ENCODE measurements at regions not wholly inside any gene's neighbourhood (a gene's known extent, or its start where the extent isn't known, plus 50 kb on each side); places are given as distances from the start of the nearest gene placed in this dataset.

- H3K4me1 ChIP-seq (ENCODE audit: control insufficient read depth in 1 of 2, insufficient read depth in 2 of 2, low read length in 2 of 2): no peaks in the 10 kb centered on the region
- no peak overlapping the region for H3K4ac ChIP-seq (ENCODE audit: low read depth, low read length)
- no peak overlapping the region for H4K91ac ChIP-seq (ENCODE audit: low read depth, low read length)
- H4K8ac ChIP-seq (ENCODE audit: low read depth, low read length): no peak overlapping the region
- WGBS (ENCODE audit: extremely low coverage, insufficient coverage, insufficient read length): no CpG with 5 or more reads among the region's 3 CpGs
- H3K36me3 ChIP-seq (ENCODE audit: control insufficient read depth in 1 of 2, insufficient read depth in 2 of 2, low read length in 2 of 2): no peaks in the 10 kb centered on the region
- no peak overlapping the region for H3K9ac ChIP-seq (ENCODE audit: low read length)
- no peak overlapping the region for H3K27ac ChIP-seq (ENCODE audit: low read depth, low read length)
- H3K4me3 ChIP-seq (ENCODE audit: low read depth, low read length): no peak overlapping the region
- H2BK12ac ChIP-seq (ENCODE audit: low read length): no peak overlapping the region
- no peak overlapping the region for H2AFZ ChIP-seq (ENCODE audit: insufficient read depth, low read length, poor library complexity)
- H3K4me2 ChIP-seq (ENCODE audit: low read length): no peak overlapping the region
- H3K23ac ChIP-seq (ENCODE audit: low read length): no peak overlapping the region
- H4K12ac ChIP-seq (ENCODE audit: low read depth, low read length): no peak overlapping the region
- H3K79me2 ChIP-seq (ENCODE audit: control insufficient read depth, insufficient read depth, low read length, poor library complexity): no peaks in the 10 kb centered on the region
- DNase-seq: no peak
- H2BK5ac ChIP-seq (ENCODE audit: low read depth, low read length, poor library complexity): no peak overlapping the region
- no peaks in the 10 kb centered on the region for H3K9me3 ChIP-seq (ENCODE audit: insufficient read depth, low read depth, low read length)
- H3K14ac ChIP-seq (ENCODE audit: low read length): no peak overlapping the region
- no peaks in the 10 kb centered on the region for H3K79me1 ChIP-seq (ENCODE audit: low read length)
- H3K18ac ChIP-seq (ENCODE audit: low read length): no peak overlapping the region
- H3K27me3 ChIP-seq (ENCODE audit: insufficient read depth, low read length): no peaks in the 10 kb centered on the region
- no peak overlapping the region for H2BK120ac ChIP-seq (ENCODE audit: insufficient read depth, low read length, poor library complexity)
- no peak overlapping the region for H2AK5ac ChIP-seq (ENCODE audit: low read length)
These were observed 179.4 kb upstream of the SEMA3C start for GRCh38 chr7:81098213-81098612.

DNA sequence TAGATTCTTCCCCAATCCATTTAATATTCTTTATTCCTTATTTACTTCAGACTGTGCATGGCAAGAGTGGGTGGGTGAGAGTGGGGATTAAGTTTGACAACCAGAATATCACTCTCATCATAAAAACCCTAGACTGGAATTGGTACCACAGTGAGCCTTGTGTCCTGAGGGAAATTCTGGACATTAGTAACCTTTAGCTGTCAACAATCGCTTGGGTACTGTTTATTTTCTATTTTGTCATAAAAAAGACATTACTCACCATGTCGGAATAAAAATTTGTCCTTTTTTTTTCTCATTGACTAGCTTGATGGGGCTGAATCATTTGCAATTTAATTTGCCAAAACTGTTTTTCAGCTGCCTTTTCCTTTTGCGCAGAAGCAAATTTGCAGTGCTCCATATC lies 176.1 kb upstream of the SEMA3C start:
- Histone ChIP-seq H3K18ac (ENCODE audit: low read length) (no peak overlapping the region), H2BK5ac (ENCODE audit: low read depth, low read length, poor library complexity) (no peak overlapping the region), H3K79me2 (ENCODE audit: control insufficient read depth, insufficient read depth, low read length, poor library complexity) (no peaks in the 10 kb centered on the region), H3K9ac (ENCODE audit: low read length) (no peak overlapping the region), H3K27ac (ENCODE audit: low read depth, low read length) (no peak overlapping the region), H3K14ac (ENCODE audit: low read length) (no peak overlapping the region), H3K4me2 (ENCODE audit: low read length) (no peak overlapping the region), H3K36me3 (ENCODE audit: control insufficient read depth in 1 of 2, insufficient read depth in 2 of 2, low read length in 2 of 2) (no peaks in the 10 kb centered on the region), H2AK5ac (ENCODE audit: low read length) (no peak overlapping the region), H2AFZ (ENCODE audit: insufficient read depth, low read length, poor library complexity) (no peak overlapping the region), H3K4me1 (ENCODE audit: control insufficient read depth in 1 of 2, insufficient read depth in 2 of 2, low read length in 2 of 2) (no peaks in the 10 kb centered on the region), H3K4ac (ENCODE audit: low read depth, low read length) (no peak overlapping the region), H2BK12ac (ENCODE audit: low read length) (no peak overlapping the region), H3K79me1 (ENCODE audit: low read length) (no peaks in the 10 kb centered on the region), H4K8ac (ENCODE audit: low read depth, low read length) (no peak overlapping the region), H2BK120ac (ENCODE audit: insufficient read depth, low read length, poor library complexity) (no peak overlapping the region), H3K27me3 (ENCODE audit: insufficient read depth, low read length) (no peaks in the 10 kb centered on the region), H3K9me3 (ENCODE audit: insufficient read depth, low read depth, low read length) (no peaks in the 10 kb centered on the region), H3K23ac (ENCODE audit: low read length) (no peak overlapping the region), H4K12ac (ENCODE audit: low read depth, low read length) (no peak overlapping the region), H3K4me3 (ENCODE audit: low read depth, low read length) (no peak overlapping the region), H4K91ac (ENCODE audit: low read depth, low read length) (no peak overlapping the region)
- DNase-seq: no peak
- WGBS (ENCODE audit: extremely low coverage, insufficient coverage, insufficient read length): no CpG with 5 or more reads among the region's 3 CpGs

GRCh38 chr7:81081616-81082015 lies 162.8 kb upstream of the SEMA3C start:
- Histone ChIP-seq H3K4me1 (ENCODE audit: control insufficient read depth in 1 of 2, insufficient read depth in 2 of 2, low read length in 2 of 2) (no peaks in the 10 kb centered on the region), H2AK5ac (ENCODE audit: low read length) (no peak overlapping the region), H2AFZ (ENCODE audit: insufficient read depth, low read length, poor library complexity) (no peak overlapping the region), H3K18ac (ENCODE audit: low read length) (no peak overlapping the region), H3K79me1 (ENCODE audit: low read length) (no peaks in the 10 kb centered on the region), H3K4me3 (ENCODE audit: low read depth, low read length) (no peak overlapping the region), H3K27me3 (ENCODE audit: insufficient read depth, low read length) (no peaks in the 10 kb centered on the region), H2BK120ac (ENCODE audit: insufficient read depth, low read length, poor library complexity) (no peak overlapping the region), H2BK12ac (ENCODE audit: low read length) (no peak overlapping the region), H4K91ac (ENCODE audit: low read depth, low read length) (no peak overlapping the region), H2BK5ac (ENCODE audit: low read depth, low read length, poor library complexity) (no peak overlapping the region), H3K9me3 (ENCODE audit: insufficient read depth, low read depth, low read length) (peaks cover 1% of the 10 kb centered on the region), H4K12ac (ENCODE audit: low read depth, low read length) (no peak overlapping the region), H3K4me2 (ENCODE audit: low read length) (no peak overlapping the region), H3K79me2 (ENCODE audit: control insufficient read depth, insufficient read depth, low read length, poor library complexity) (no peaks in the 10 kb centered on the region), H4K8ac (ENCODE audit: low read depth, low read length) (no peak overlapping the region), H3K36me3 (ENCODE audit: control insufficient read depth in 1 of 2, insufficient read depth in 2 of 2, low read length in 2 of 2) (no peaks in the 10 kb centered on the region), H3K4ac (ENCODE audit: low read depth, low read length) (no peak overlapping the region), H3K23ac (ENCODE audit: low read length) (no peak overlapping the region), H3K14ac (ENCODE audit: low read length) (no peak overlapping the region), H3K9ac (ENCODE audit: low read length) (no peak overlapping the region), H3K27ac (ENCODE audit: low read depth, low read length) (no peak overlapping the region)
- DNase-seq: no peak

DNA sequence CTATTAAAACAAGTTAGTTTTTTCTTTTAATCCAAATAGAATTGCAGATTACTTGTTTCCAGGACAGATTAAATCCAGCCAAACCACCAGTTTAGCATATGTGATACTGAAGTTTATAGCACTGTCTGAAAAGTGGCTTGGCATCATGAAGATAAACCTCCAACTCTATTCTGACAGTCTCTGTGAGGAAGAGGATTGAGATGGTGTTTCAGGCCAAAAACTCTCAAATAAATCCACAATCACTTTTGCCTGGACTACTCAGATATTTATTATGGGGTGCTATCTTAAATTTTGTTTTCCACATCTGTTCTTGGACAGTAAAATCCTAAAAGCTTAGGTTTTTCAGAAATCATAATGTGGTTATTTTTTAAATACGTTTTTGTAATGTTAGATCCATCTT lies 161.7 kb upstream of the SEMA3C start:
- H3K4me3 ChIP-seq (ENCODE audit: low read depth, low read length): no peak overlapping the region
- no peak overlapping the region for H3K4me2 ChIP-seq (ENCODE audit: low read length)
- H3K23ac ChIP-seq (ENCODE audit: low read length): no peak overlapping the region
- H2BK12ac ChIP-seq (ENCODE audit: low read length): no peak overlapping the region
- no peak overlapping the region for H3K4ac ChIP-seq (ENCODE audit: low read depth, low read length)
- peaks cover 1% of the 10 kb centered on the region for H3K9me3 ChIP-seq (ENCODE audit: insufficient read depth, low read depth, low read length)
- no peaks in the 10 kb centered on the region for H3K27me3 ChIP-seq (ENCODE audit: insufficient read depth, low read length)
- H2AFZ ChIP-seq (ENCODE audit: insufficient read depth, low read length, poor library complexity): no peak overlapping the region
- no peaks in the 10 kb centered on the region for H3K79me1 ChIP-seq (ENCODE audit: low read length)
- no peaks in the 10 kb centered on the region for H3K79me2 ChIP-seq (ENCODE audit: control insufficient read depth, insufficient read depth, low read length, poor library complexity)
- H4K12ac ChIP-seq (ENCODE audit: low read depth, low read length): no peak overlapping the region
- H2BK5ac ChIP-seq (ENCODE audit: low read depth, low read length, poor library complexity): no peak overlapping the region
- no peak overlapping the region for H4K91ac ChIP-seq (ENCODE audit: low read depth, low read length)
- no CpG with 5 or more reads among the region's 1 CpG for WGBS (ENCODE audit: extremely low coverage, insufficient coverage, insufficient read length)
- H3K18ac ChIP-seq (ENCODE audit: low read length): no peak overlapping the region
- H3K4me1 ChIP-seq (ENCODE audit: control insufficient read depth in 1 of 2, insufficient read depth in 2 of 2, low read length in 2 of 2): no peaks in the 10 kb centered on the region
- H3K36me3 ChIP-seq (ENCODE audit: control insufficient read depth in 1 of 2, insufficient read depth in 2 of 2, low read length in 2 of 2): no peaks in the 10 kb centered on the region
- H2AK5ac ChIP-seq (ENCODE audit: low read length): no peak overlapping the region
- H4K8ac ChIP-seq (ENCODE audit: low read depth, low read length): no peak overlapping the region
- no peak for DNase-seq
- no peak overlapping the region for H3K14ac ChIP-seq (ENCODE audit: low read length)
- no peak overlapping the region for H3K27ac ChIP-seq (ENCODE audit: low read depth, low read length)
- no peak overlapping the region for H3K9ac ChIP-seq (ENCODE audit: low read length)
- no peak overlapping the region for H2BK120ac ChIP-seq (ENCODE audit: insufficient read depth, low read length, poor library complexity)

DNA sequence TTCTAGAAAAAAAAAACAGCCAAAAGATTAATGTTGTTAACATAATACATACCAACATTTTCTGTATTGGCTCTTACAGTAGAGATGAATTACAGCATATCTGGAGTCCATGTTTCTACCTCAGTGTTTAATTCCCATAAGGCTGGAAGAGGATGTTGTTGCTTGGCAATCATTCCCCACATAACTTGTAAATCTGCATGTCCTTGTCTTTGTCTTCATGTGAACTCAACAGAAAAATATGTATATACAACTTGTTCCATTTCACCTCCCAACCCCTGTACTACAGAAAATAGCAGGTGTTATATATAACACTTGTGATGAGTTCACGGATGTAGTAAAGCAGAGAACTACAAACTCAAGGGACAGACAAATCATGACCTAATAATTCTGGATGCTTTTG lies 160.9 kb upstream of the SEMA3C start:
- no peaks in the 10 kb centered on the region for H3K4me1 ChIP-seq (ENCODE audit: control insufficient read depth in 1 of 2, insufficient read depth in 2 of 2, low read length in 2 of 2)
- no peak overlapping the region for H2BK5ac ChIP-seq (ENCODE audit: low read depth, low read length, poor library complexity)
- no peak overlapping the region for H3K27ac ChIP-seq (ENCODE audit: low read depth, low read length)
- no peak overlapping the region for H4K91ac ChIP-seq (ENCODE audit: low read depth, low read length)
- no peak overlapping the region for H3K4ac ChIP-seq (ENCODE audit: low read depth, low read length)
- H3K9me3 ChIP-seq (ENCODE audit: insufficient read depth, low read depth, low read length): peaks cover 1% of the 10 kb centered on the region
- H2AFZ ChIP-seq (ENCODE audit: insufficient read depth, low read length, poor library complexity): no peak overlapping the region
- peak in 1 of 2 donors; percentile 13 for DNase-seq
- H4K8ac ChIP-seq (ENCODE audit: low read depth, low read length): no peak overlapping the region
- no peak overlapping the region for H3K4me3 ChIP-seq (ENCODE audit: low read depth, low read length)
- no peaks in the 10 kb centered on the region for H3K79me1 ChIP-seq (ENCODE audit: low read length)
- no peaks in the 10 kb centered on the region for H3K79me2 ChIP-seq (ENCODE audit: control insufficient read depth, insufficient read depth, low read length, poor library complexity)
- H3K9ac ChIP-seq (ENCODE audit: low read length): no peak overlapping the region
- no peaks in the 10 kb centered on the region for H3K36me3 ChIP-seq (ENCODE audit: control insufficient read depth in 1 of 2, insufficient read depth in 2 of 2, low read length in 2 of 2)
- no peak overlapping the region for H2BK12ac ChIP-seq (ENCODE audit: low read length)
- H3K18ac ChIP-seq (ENCODE audit: low read length): no peak overlapping the region
- no CpG with 5 or more reads among the region's 1 CpG for whole genome bisulfite sequencing (ENCODE audit: extremely low coverage, insufficient coverage, insufficient read length)
- H3K4me2 ChIP-seq (ENCODE audit: low read length): no peak overlapping the region
- H3K27me3 ChIP-seq (ENCODE audit: insufficient read depth, low read length): no peaks in the 10 kb centered on the region
- no peak overlapping the region for H4K12ac ChIP-seq (ENCODE audit: low read depth, low read length)
- H2AK5ac ChIP-seq (ENCODE audit: low read length): no peak overlapping the region
- no peak overlapping the region for H2BK120ac ChIP-seq (ENCODE audit: insufficient read depth, low read length, poor library complexity)
- no peak overlapping the region for H3K23ac ChIP-seq (ENCODE audit: low read length)
- H3K14ac ChIP-seq (ENCODE audit: low read length): no peak overlapping the region
